HG02678 (cell line): ENCODE measurements at regions not wholly inside any gene's neighbourhood (a gene's known extent, or its start where the extent isn't known, plus 50 kb on each side); places are given as distances from the start of the nearest gene placed in this dataset.

Source experiments
- ATAC-seq: cut with Tn5 transposase; IDR thresholded peaks from one replicate; pipeline ENCODE4 v1.9.1; 2021; ENCODE audit warnings: mild to moderate bottlenecking, moderate library complexity; ENCODE audit not compliant: unreplicated experiment

- ATAC-seq: no peak
Measured at GRCh38 chr6:164130151-164130550, 715.6 kb downstream of the QKI start.

GRCh38 chr6:164129218-164129617 is 714.7 kb downstream of the QKI start:
- no peak for ATAC-seq

- ATAC-seq: no peak
Measured at GRCh38 chr6:164128101-164128500, 713.6 kb downstream of the QKI start.

- no peak for ATAC-seq
Measured at GRCh38 chr6:164124986-164125385, 710.5 kb downstream of the QKI start.

GRCh38 chr6:164124473-164124872 is 710.0 kb downstream of the QKI start:
- no peak for ATAC-seq

GRCh38 chr6:164122109-164122508 is 707.6 kb downstream of the QKI start:
- no peak for ATAC-seq

- no peak for ATAC-seq
Measured at GRCh38 chr6:164121527-164121926, 707.0 kb downstream of the QKI start.

GRCh38 chr6:164114651-164115050 is 700.1 kb downstream of the QKI start:
- no peak for ATAC-seq

- no peak for ATAC-seq
Measured at GRCh38 chr6:164114051-164114450, 699.5 kb downstream of the QKI start.

GRCh38 chr6:164113637-164114036 is 699.1 kb downstream of the QKI start:
- no peak for ATAC-seq

GRCh38 chr6:164109770-164110140 is 695.2 kb downstream of the QKI start:
- ATAC-seq: no peak

GRCh38 chr6:164108869-164109769 is 694.6 kb downstream of the QKI start:
- ATAC-seq: no peak

- ATAC-seq: no peak
Measured at GRCh38 chr6:164108092-164108491, 693.6 kb downstream of the QKI start.

GRCh38 chr6:164107297-164107995 is 692.9 kb downstream of the QKI start:
- ATAC-seq: no peak

- ATAC-seq: no peak
Measured at GRCh38 chr6:164106345-164106769, 691.8 kb downstream of the QKI start.

- ATAC-seq: no peak
Measured at GRCh38 chr6:164105705-164106104, 691.2 kb downstream of the QKI start.

GRCh38 chr6:164104432-164104831 is 689.9 kb downstream of the QKI start:
- ATAC-seq: no peak

GRCh38 chr6:164102693-164103092 is 688.2 kb downstream of the QKI start:
- ATAC-seq: no peak

GRCh38 chr6:164101859-164102258 is 687.3 kb downstream of the QKI start:
- no peak for ATAC-seq

- ATAC-seq: no peak
Measured at GRCh38 chr6:164099269-164099865, 684.8 kb downstream of the QKI start.

GRCh38 chr6:164098857-164099267 is 684.3 kb downstream of the QKI start:
- ATAC-seq: no peak
